Trophoblast cell (in vitro differentiated cells and primary cell): ENCODE measurements at regions not wholly inside any gene's neighbourhood (a gene's known extent, or its start where the extent isn't known, plus 50 kb on each side); places are given as distances from the start of the nearest gene placed in this dataset.

Experiments
- DNase-seq, 2 donors: peaks; one replicate each; pipeline ENCODE4 v3.0.0-alpha.2; 2016
- H2AFZ ChIP-seq: 2 replicates; pipeline ENCODE4 v1.6.1; 2013; ENCODE audit warnings: low read length, moderate library complexity, mild to moderate bottlenecking; ENCODE audit not compliant: insufficient read depth, poor library complexity
- H2AK5ac ChIP-seq: 2 replicates; pipeline ENCODE4 v1.6.1; 2013; ENCODE audit warnings: mild to moderate bottlenecking, low read length
- H2BK120ac ChIP-seq: 2 replicates; pipeline ENCODE4 v1.6.1; 2013; ENCODE audit warnings: low read length, mild to moderate bottlenecking, moderate library complexity; ENCODE audit not compliant: insufficient read depth, poor library complexity
- H2BK12ac ChIP-seq: 2 replicates; pipeline ENCODE4 v1.6.1; 2013; ENCODE audit warnings: mild to moderate bottlenecking, low read length, moderate library complexity
- H2BK5ac ChIP-seq: 2 replicates; pipeline ENCODE4 v1.6.1; 2013; ENCODE audit warnings: low read length, low read depth, moderate library complexity, mild to moderate bottlenecking; ENCODE audit not compliant: poor library complexity
- H3K14ac ChIP-seq: 2 replicates; pipeline ENCODE4 v1.6.1; 2013; ENCODE audit warnings: mild to moderate bottlenecking, low read length
- H3K18ac ChIP-seq: 2 replicates; pipeline ENCODE4 v1.6.1; 2013; ENCODE audit warnings: mild to moderate bottlenecking, low read length
- H3K23ac ChIP-seq: 2 replicates; pipeline ENCODE4 v1.6.1; 2013; ENCODE audit warnings: low read length
- H3K27ac ChIP-seq: 2 replicates; pipeline ENCODE4 v1.5.1; 2013; ENCODE audit warnings: low read depth, mild to moderate bottlenecking, inconsistent platforms, low read length, moderate library complexity
- H3K27me3 ChIP-seq: 2 replicates; pipeline ENCODE4 v1.6.1; 2013; ENCODE audit warnings: inconsistent platforms, mild to moderate bottlenecking, low read length, moderate library complexity; ENCODE audit not compliant: insufficient read depth
- H3K36me3 ChIP-seq, 2 experiments: 1 replicate in 1 of 2; 2 replicates in 1 of 2; pipeline ENCODE4 v1.6.1; 2013; ENCODE audit warnings: low read length in 2 of 2, mild to moderate bottlenecking in 2 of 2, moderate library complexity in 1 of 2; ENCODE audit not compliant: insufficient read depth in 2 of 2, control insufficient read depth in 1 of 2
- H3K4ac ChIP-seq: 2 replicates; pipeline ENCODE4 v1.6.1; 2013; ENCODE audit warnings: low read depth, mild to moderate bottlenecking, low read length, moderate library complexity
- H3K4me1 ChIP-seq, 2 experiments: 1 replicate in 1 of 2; 2 replicates in 1 of 2; pipeline ENCODE4 v1.6.1; 2013; ENCODE audit warnings: low read length in 2 of 2, mild to moderate bottlenecking in 2 of 2, moderate library complexity in 1 of 2; ENCODE audit not compliant: insufficient read depth in 2 of 2, control insufficient read depth in 1 of 2
- H3K4me2 ChIP-seq: 2 replicates; pipeline ENCODE4 v1.6.1; 2013; ENCODE audit warnings: inconsistent platforms, mild to moderate bottlenecking, low read length, moderate library complexity
- H3K4me3 ChIP-seq: 2 replicates; pipeline ENCODE4 v1.5.1; 2013; ENCODE audit warnings: mild to moderate bottlenecking, low read depth, low read length, inconsistent platforms
- H3K79me1 ChIP-seq: one replicate; pipeline ENCODE4 v1.6.1; 2013; ENCODE audit warnings: low read length
- H3K79me2 ChIP-seq: 2 replicates; pipeline ENCODE4 v1.6.1; 2013; ENCODE audit warnings: low read length, mild to moderate bottlenecking; ENCODE audit not compliant: control insufficient read depth, insufficient read depth, poor library complexity
- H3K9ac ChIP-seq: 2 replicates; pipeline ENCODE4 v1.6.1; 2013; ENCODE audit warnings: mild to moderate bottlenecking, low read length
- H3K9me3 ChIP-seq: 2 replicates; pipeline ENCODE4 v1.6.1; 2013; ENCODE audit warnings: low read depth, mild to moderate bottlenecking, control low read depth, inconsistent platforms, low read length; ENCODE audit not compliant: insufficient read depth
- H4K12ac ChIP-seq: 2 replicates; pipeline ENCODE4 v1.6.1; 2013; ENCODE audit warnings: low read depth, mild to moderate bottlenecking, low read length, moderate library complexity
- H4K8ac ChIP-seq: 2 replicates; pipeline ENCODE4 v1.6.1; 2013; ENCODE audit warnings: low read depth, mild to moderate bottlenecking, low read length, moderate library complexity
- H4K91ac ChIP-seq: one replicate; pipeline ENCODE4 v1.6.1; 2013; ENCODE audit warnings: low read depth, mild to moderate bottlenecking, low read length, moderate library complexity
- WGBS: extraction: QIAGEN DNeasy Blood & Tissue Kit; methylation state at CpG from one replicate; pipeline ENCODE4 v1.1.7; 2013; ENCODE audit warnings: missing lambda C conversion rate; ENCODE audit not compliant: insufficient read length, insufficient coverage; ENCODE audit errors: extremely low coverage; 5-methylcytosine and 5-hydroxymethylcytosine counted together

DNA sequence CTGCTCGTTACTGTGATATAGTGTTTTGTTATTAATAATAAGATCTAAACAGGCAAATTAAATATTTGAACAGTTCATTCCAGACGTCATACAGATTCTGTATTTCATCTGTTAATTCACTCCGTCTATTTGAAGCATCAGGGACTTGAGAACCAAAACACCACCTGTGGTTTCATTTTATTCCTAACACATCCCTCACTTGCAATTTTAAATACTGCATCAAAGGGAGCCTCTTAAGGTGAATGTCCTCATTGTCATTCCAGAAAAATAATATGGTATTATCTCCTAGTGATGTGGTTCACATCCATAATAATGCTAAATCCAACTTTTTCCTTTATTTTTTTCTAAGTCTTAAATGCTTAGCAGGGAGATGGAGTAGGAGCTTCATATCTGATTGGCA lies 1390.9 kb upstream of the CADM2 start:
- Histone ChIP-seq H3K4me3 (no peak overlapping the region), H3K18ac (no peak overlapping the region), H3K4me1 (no peaks in the 10 kb centered on the region), H2BK120ac (no peak overlapping the region), H3K36me3 (no peaks in the 10 kb centered on the region), H3K79me2 (no peaks in the 10 kb centered on the region), H3K9me3 (no peaks in the 10 kb centered on the region), H2BK12ac (no peak overlapping the region), H4K12ac (no peak overlapping the region), H3K23ac (no peak overlapping the region), H3K4ac (no peak overlapping the region), H2AFZ (no peak overlapping the region), H3K27ac (no peak overlapping the region), H3K14ac (no peak overlapping the region), H2AK5ac (no peak overlapping the region), H3K79me1 (no peaks in the 10 kb centered on the region), H3K4me2 (no peak overlapping the region), H4K8ac (no peak overlapping the region), H2BK5ac (no peak overlapping the region), H3K9ac (no peak overlapping the region), H4K91ac (no peak overlapping the region), H3K27me3 (no peaks in the 10 kb centered on the region)
- no CpG with 5 or more reads among the region's 3 CpGs for WGBS
- DNase-seq: no peak

DNA sequence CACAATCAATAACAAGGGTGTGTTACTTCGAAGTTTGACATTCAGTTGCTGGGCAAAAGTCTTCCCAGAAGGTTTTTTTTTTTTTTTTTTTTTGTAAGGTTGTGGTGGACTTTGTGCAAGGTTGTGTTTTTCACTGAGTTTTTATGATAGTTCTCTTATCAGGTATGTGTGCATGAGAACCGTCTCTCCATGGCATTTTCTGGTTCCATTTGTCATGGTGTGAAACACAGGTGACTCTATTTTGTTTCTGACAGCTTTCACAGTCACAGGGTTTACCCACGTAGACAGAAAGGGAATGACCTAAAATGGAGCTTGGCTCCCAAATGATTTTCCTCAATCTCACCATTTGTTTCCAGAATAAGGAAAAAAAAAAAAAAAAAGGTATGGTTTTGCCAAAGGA lies 1377.2 kb upstream of the CADM2 start:
- H2BK12ac ChIP-seq: no peak overlapping the region
- H3K4me3 ChIP-seq: no peak overlapping the region
- no peaks in the 10 kb centered on the region for H3K79me2 ChIP-seq
- H3K9ac ChIP-seq: no peak overlapping the region
- no peaks in the 10 kb centered on the region for H3K79me1 ChIP-seq
- no peak overlapping the region for H4K91ac ChIP-seq
- H3K23ac ChIP-seq: no peak overlapping the region
- H2BK120ac ChIP-seq: no peak overlapping the region
- H3K4me2 ChIP-seq: no peak overlapping the region
- H3K4ac ChIP-seq: no peak overlapping the region
- no peak overlapping the region for H2AFZ ChIP-seq
- no peak overlapping the region for H2AK5ac ChIP-seq
- H3K14ac ChIP-seq: no peak overlapping the region
- H3K4me1 ChIP-seq: no peaks in the 10 kb centered on the region
- DNase-seq: no peak
- no peak overlapping the region for H2BK5ac ChIP-seq
- no peak overlapping the region for H4K8ac ChIP-seq
- no peaks in the 10 kb centered on the region for H3K9me3 ChIP-seq
- WGBS: no CpG with 5 or more reads among the region's 3 CpGs
- no peaks in the 10 kb centered on the region for H3K36me3 ChIP-seq
- no peak overlapping the region for H4K12ac ChIP-seq
- H3K27ac ChIP-seq: no peak overlapping the region
- H3K18ac ChIP-seq: no peak overlapping the region
- no peaks in the 10 kb centered on the region for H3K27me3 ChIP-seq

DNA sequence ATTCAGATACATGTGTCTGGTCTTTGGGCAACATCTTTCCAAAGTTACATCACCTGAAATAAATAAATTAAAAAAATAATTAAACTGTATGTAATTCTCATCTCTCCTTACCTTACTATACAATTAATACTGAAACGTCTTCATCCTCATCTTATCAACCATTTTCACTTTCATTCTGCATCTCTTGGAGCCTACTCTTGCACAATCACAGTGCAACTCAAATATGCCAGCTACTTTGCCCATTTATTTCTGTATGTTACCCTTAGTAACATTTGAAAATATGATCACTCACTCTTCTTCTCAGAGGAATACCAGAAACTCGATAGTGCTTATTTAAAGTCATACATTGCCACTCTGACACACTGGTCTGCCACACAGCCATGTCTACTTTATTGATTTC lies 1357.1 kb upstream of the CADM2 start:
- Histone ChIP-seq H3K4ac (no peak overlapping the region), H3K27ac (no peak overlapping the region), H3K79me1 (no peaks in the 10 kb centered on the region), H4K91ac (no peak overlapping the region), H2AK5ac (no peak overlapping the region), H2BK5ac (no peak overlapping the region), H3K18ac (no peak overlapping the region), H3K23ac (no peak overlapping the region), H3K27me3 (no peaks in the 10 kb centered on the region), H3K36me3 (no peaks in the 10 kb centered on the region), H4K8ac (no peak overlapping the region), H2BK120ac (no peak overlapping the region), H3K4me1 (no peaks in the 10 kb centered on the region), H3K9ac (no peak overlapping the region), H4K12ac (no peak overlapping the region), H2BK12ac (no peak overlapping the region), H2AFZ (no peak overlapping the region), H3K14ac (no peak overlapping the region), H3K4me2 (no peak overlapping the region), H3K79me2 (no peaks in the 10 kb centered on the region), H3K4me3 (no peak overlapping the region), H3K9me3 (no peaks in the 10 kb centered on the region)
- 100% methylated on average over 1 of the region's 2 CpGs for WGBS
- no peak for DNase-seq

DNA sequence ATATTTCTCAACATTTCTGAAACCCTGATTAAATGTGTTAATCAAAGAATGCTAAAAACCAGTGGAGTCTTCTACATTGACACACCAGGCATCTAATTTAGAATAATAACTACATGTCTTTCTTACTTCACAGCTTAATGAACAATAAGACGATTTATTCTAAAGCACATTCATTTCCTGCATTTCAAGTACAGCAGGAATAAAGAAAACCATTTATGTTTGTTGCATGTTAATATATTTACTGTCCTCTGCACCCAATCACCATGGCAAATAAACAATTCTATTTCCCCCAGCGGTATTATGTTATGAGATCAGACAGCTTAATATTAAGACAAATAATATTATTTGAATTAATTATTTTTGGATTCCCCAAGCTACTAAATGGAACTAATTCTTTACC lies 1336.3 kb upstream of the CADM2 start:
- H3K4me3 ChIP-seq: no peak overlapping the region
- no peak overlapping the region for H2BK120ac ChIP-seq
- H4K8ac ChIP-seq: no peak overlapping the region
- no peak overlapping the region for H3K27ac ChIP-seq
- H4K91ac ChIP-seq: no peak overlapping the region
- no peaks in the 10 kb centered on the region for H3K79me1 ChIP-seq
- no peak overlapping the region for H2AFZ ChIP-seq
- no peaks in the 10 kb centered on the region for H3K36me3 ChIP-seq
- no peak overlapping the region for H2BK5ac ChIP-seq
- H3K79me2 ChIP-seq: no peaks in the 10 kb centered on the region
- no peak overlapping the region for H3K23ac ChIP-seq
- no peak overlapping the region for H2AK5ac ChIP-seq
- no peak overlapping the region for H3K4ac ChIP-seq
- no peaks in the 10 kb centered on the region for H3K4me1 ChIP-seq
- no peaks in the 10 kb centered on the region for H3K27me3 ChIP-seq
- no peak overlapping the region for H2BK12ac ChIP-seq
- no peak overlapping the region for H3K4me2 ChIP-seq
- no peaks in the 10 kb centered on the region for H3K9me3 ChIP-seq
- no peak overlapping the region for H3K14ac ChIP-seq
- no peak overlapping the region for H3K9ac ChIP-seq
- no peak for DNase-seq
- no peak overlapping the region for H3K18ac ChIP-seq
- H4K12ac ChIP-seq: no peak overlapping the region
- WGBS: no CpG with 5 or more reads among the region's 2 CpGs
